WTC11 (cell line): ENCODE measurements at regions not wholly inside any gene's neighbourhood (a gene's known extent, or its start where the extent isn't known, plus 50 kb on each side); places are given as distances from the start of the nearest gene placed in this dataset.

Experiments used
- CTCF ChIP-seq: fragments of 200-600 bp; IDR thresholded peaks from 2 replicates; pipeline ENCODE4 v1.8.0; 2022; ENCODE audit warnings: antibody characterized with exemption
- ETV6 ChIP-seq: sonication (generic); formaldehyde crosslinking; IDR thresholded peaks from 2 replicates; pipeline ENCODE4 v1.8.1; 2022; ENCODE audit warnings: mild to moderate bottlenecking, missing genetic modification reagents
- TF ChIP-seq, protein P1 (sequence below): sonication (generic); formaldehyde crosslinking; IDR thresholded peaks from 2 replicates; pipeline ENCODE4 v1.8.1; 2023; ENCODE audit warnings: mild to moderate bottlenecking, missing genetic modification reagents
- TF ChIP-seq, protein P2 (sequence below): fragments of 250-450 bp; sonication (Bioruptor Pico); IDR thresholded peaks from 2 replicates; pipeline ENCODE4 v1.8.0; 2021; ENCODE audit warnings: mild to moderate bottlenecking

DNA sequence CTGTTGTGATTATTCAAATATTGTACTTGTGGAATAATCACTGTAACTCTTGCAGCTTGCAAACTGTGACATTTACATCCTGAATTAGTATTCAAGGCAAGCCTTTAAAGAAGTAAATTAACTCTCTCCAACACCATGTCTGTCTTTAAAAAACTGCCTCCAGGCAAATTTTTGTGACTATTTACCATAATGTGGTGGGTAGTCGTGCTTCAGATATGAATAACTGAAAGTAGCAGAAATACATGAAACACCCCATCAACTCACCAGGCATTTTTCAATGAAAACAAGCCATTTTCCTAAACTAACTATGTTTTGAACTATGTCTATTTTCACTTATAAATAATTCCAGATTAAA lies 217.4 kb upstream of the PSMD7 start:
- no peak for TF ChIP-seq CTCF
- no peak for TF ChIP-seq ETV6 (CRISPR knock-in tag)
- TF ChIP-seq, protein P1, sequence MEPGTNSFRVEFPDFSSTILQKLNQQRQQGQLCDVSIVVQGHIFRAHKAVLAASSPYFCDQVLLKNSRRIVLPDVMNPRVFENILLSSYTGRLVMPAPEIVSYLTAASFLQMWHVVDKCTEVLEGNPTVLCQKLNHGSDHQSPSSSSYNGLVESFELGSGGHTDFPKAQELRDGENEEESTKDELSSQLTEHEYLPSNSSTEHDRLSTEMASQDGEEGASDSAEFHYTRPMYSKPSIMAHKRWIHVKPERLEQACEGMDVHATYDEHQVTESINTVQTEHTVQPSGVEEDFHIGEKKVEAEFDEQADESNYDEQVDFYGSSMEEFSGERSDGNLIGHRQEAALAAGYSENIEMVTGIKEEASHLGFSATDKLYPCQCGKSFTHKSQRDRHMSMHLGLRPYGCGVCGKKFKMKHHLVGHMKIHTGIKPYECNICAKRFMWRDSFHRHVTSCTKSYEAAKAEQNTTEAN (CRISPR knock-in tag), result no peak
- TF ChIP-seq, protein P2, sequence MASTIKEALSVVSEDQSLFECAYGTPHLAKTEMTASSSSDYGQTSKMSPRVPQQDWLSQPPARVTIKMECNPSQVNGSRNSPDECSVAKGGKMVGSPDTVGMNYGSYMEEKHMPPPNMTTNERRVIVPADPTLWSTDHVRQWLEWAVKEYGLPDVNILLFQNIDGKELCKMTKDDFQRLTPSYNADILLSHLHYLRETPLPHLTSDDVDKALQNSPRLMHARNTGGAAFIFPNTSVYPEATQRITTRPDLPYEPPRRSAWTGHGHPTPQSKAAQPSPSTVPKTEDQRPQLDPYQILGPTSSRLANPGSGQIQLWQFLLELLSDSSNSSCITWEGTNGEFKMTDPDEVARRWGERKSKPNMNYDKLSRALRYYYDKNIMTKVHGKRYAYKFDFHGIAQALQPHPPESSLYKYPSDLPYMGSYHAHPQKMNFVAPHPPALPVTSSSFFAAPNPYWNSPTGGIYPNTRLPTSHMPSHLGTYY (CRISPR knock-in tag), result no peak
